GM18858 (cell line): ENCODE measurements at regions not wholly inside any gene's neighbourhood (a gene's known extent, or its start where the extent isn't known, plus 50 kb on each side); places are given as distances from the start of the nearest gene placed in this dataset.

ENCODE experiments used
- ATAC-seq: cut with Tn5 transposase; IDR thresholded peaks from one replicate; pipeline ENCODE4 v1.9.1; 2021; ENCODE audit not compliant: unreplicated experiment

DNA sequence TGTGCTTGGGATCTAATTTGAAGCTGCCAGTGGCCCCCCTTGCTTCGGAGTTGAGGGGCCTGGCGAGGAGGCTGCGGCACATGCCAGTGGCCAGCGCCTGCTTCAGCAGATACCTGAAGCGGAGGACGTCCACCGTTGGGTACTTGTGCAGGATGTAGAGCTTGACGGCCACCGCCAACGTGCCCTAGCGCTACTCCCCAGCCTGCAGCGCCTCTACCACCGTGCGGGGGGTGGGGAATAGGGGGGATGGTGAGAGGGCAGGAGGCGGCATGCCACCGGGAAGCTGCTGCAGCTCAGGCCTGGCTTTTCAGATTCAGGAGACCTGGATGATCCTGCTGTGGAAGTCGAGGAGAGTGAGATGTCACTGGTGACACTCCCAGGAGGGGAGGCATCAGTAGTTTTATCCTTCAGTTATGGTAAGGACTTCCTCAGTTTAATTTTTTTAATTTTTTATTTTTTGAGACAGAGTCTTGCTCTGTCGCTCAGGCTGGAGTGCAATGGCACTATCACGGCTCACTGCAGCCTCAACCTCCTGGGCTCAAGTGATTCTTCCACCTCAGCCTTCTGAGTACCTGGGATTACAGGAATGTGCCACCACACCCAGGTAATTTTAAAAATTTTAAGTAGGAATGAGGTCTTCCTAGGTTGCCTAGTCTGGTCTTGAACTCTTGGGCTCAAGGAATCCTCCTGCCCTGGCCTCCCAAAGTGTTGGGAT lies 150.6 kb upstream of the FRMD4B start:
- ATAC-seq: no peak

DNA sequence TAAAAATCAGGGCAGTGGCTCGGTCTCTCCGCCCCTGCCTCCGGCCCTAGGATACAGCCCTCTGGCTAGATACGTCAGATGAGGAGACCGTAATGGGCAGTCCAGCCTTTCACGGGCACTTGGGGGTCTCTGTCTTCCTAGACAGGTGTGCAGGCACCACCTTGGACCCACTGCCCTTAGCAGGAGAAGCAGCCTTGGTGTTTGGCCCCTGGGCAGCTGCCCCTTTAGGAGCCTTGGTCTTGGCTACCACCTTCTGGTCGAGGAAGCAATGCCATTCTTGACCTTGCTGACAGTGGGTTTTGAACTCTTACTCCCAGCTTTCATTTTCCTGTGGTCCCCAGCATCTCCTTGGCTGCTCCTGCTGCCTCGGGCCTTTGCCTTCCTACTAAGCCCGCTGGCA lies 149.7 kb upstream of the FRMD4B start:
- ATAC-seq: no peak

GRCh38 chr3:69532547-69533224 lies 146.8 kb upstream of the FRMD4B start:
- no peak for ATAC-seq

- ATAC-seq: no peak
These were observed 146.0 kb upstream of the FRMD4B start for GRCh38 chr3:69531576-69532546.

- no peak for ATAC-seq
These were observed 144.7 kb upstream of the FRMD4B start for GRCh38 chr3:69530554-69530953.

DNA sequence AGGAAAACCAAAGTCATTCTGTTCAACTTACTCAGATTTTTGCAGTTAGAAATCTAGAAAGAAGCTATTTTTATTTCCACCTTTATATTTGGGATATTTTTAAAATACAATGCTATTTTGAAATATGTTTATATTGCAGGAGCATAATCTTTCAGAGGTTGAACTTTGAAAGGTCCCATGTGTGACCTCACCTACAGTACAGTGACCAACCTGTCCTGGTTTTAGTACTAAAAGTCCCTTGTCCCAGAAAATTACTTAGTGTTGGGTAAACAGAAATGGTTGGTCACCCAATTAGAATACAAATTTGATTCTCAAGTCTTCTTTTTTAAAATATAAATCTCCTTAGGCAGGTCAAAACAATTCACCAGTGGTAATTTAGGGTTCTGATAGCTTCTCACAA lies 141.6 kb upstream of the FRMD4B start:
- no peak for ATAC-seq

GRCh38 chr3:69524816-69525215 lies 138.9 kb upstream of the FRMD4B start:
- no peak for ATAC-seq

GRCh38 chr3:69521286-69521685 lies 135.4 kb upstream of the FRMD4B start:
- no peak for ATAC-seq

- no peak for ATAC-seq
These were observed 125.5 kb upstream of the FRMD4B start for GRCh38 chr3:69511361-69511760.

GRCh38 chr3:69510481-69511030 lies 124.7 kb upstream of the FRMD4B start:
- ATAC-seq: no peak

GRCh38 chr3:69509288-69509687 lies 123.4 kb upstream of the FRMD4B start:
- ATAC-seq: no peak

DNA sequence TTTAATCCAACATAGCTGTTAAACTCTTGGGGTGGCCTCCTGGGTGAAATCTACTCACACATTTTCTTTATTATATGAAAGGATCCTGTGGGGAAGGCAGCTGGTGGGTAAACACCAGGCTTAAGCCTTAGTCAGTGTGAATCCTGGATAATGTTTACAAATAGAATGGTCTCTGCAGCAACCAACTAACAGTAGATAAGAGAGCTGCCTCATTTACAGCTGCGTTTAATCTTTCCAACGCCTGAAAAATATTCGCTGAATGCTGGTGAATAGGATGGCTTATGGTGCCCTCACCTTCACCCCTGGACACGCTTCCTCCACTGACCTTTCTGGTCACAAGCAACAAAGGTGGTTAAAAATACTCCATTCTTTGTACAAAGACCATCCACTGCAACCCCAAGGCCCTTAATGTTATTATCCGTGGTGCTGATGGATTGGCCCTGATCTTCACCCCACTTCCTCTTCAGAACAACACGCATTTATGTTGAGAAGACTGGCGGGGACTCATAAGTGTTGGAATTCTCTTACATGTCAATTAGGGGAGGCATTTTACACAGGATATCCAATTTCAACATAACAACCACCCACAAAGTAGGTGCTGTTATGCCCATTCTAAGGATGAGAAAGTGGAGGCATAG lies 120.0 kb upstream of the FRMD4B start:
- no peak for ATAC-seq

GRCh38 chr3:69504232-69504631 lies 118.3 kb upstream of the FRMD4B start:
- no peak for ATAC-seq

DNA sequence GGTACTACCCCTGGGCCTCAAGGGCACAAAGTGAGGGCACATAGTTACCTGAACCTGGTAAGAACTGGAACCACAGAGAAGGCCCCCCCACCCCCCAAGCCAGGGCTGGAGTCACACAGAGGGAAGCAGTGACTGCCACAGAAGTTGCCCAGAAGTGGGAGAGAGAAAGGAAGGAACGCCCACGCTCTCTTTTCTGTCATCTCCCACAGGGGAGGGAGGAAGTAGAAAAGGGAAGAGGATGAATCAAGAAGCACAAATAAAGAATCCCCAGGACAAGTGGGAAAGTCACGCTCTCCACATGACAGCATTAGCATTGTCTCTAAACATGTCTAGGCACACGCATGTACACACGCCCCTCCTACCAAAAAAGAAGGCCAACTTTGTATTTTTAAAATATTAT lies 114.7 kb upstream of the FRMD4B start:
- ATAC-seq: no peak

DNA sequence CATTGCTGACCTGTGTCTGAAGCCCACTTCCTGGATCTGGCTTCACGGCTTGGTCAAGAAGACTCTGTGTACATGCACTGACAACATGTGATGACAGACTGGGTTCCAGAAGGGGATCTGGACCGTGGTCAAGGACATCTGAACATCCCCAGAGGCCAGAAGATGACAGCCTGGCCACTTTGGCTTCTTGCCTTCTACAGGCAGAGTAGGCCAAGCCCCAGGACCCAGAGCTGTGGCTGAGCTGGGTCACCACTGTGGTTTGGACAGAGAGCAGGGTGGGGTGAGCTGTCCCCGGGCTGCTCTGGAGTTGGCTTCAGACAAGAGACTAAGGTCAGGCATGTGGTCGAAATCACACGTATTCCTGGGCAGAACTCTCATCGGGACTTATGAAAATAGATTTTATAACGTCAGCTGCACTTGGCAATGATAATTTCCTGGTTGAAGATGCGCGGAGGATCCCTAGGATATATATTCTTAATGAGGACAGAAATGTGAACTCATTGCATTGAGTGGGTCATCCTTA lies 114.1 kb upstream of the FRMD4B start:
- no peak for ATAC-seq

DNA sequence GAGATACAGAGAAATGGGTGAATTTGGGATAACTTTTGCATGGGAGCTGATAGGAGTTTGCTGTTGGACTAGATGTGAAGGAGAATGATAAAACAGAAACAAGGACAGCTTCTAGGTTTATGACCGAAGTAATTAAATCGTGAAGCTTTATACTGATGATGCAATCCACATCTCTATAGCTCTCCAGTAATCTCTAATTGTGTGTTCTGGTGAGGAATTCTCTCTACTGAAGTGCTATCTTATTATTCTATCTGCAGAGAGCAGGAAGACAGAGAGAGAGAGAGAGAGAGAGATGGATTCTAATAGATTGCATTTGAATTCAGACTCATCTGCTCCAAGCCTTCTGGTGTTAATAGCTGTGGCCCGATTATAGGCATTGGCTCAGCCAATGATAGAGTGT lies 113.5 kb upstream of the FRMD4B start:
- ATAC-seq: no peak

DNA sequence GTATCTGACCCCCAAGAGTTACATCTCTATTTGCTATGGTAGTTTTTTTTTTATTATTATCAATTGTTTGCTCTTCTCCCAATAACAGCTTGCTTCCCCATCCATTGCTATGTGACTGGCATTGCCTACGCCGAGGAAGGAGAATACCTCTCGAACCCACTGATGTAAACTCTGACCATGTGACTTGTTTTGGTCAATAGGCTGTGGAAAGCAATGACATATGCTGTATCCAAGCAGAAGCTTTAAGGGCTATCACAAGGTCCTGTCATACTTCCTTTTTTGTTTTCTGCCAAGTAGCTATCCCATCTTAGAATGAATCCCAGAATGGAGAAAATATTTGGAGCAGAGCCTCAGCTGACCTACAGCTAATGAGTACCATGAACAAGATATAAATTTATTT lies 111.0 kb upstream of the FRMD4B start:
- ATAC-seq: no peak

DNA sequence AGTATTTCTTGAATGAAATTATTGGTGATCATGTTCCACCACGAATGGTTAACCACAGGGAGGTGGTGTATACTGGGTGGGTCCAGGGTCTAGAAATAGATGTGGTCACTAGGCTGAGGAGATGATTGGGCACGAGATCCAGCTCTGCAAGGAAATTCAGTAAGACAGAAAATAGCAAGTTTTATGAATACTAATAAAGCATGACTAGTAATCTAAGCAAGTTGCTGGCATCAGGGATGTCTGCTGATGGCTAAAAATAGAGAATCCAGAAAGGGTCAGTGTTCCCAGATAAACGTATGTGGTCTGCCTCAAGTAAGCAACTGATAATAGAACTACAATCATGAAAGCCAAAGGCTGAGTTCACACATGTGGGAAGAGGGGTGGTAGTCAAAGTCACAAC lies 108.3 kb upstream of the FRMD4B start:
- ATAC-seq: no peak

- no peak for ATAC-seq
These were observed 107.3 kb upstream of the FRMD4B start for GRCh38 chr3:69493157-69493556.

GRCh38 chr3:69491975-69492374 lies 106.1 kb upstream of the FRMD4B start:
- no peak for ATAC-seq

- ATAC-seq: no peak
These were observed 105.1 kb upstream of the FRMD4B start for GRCh38 chr3:69490971-69491370.
